Epidermal melanocyte (primary cell): ENCODE measurements at regions not wholly inside any gene's neighbourhood (a gene's known extent, or its start where the extent isn't known, plus 50 kb on each side); places are given as distances from the start of the nearest gene placed in this dataset.

ENCODE experiments used
- DNase-seq: peaks from one replicate; pipeline ENCODE4 v3.0.0; 2011; ENCODE audit warnings: low spot score; ENCODE audit not compliant: insufficient read length

- DNase-seq, result no peak
These were observed 803.6 kb upstream of the ZEB2 start for GRCh38 chr2:145323512-145323911.

DNA sequence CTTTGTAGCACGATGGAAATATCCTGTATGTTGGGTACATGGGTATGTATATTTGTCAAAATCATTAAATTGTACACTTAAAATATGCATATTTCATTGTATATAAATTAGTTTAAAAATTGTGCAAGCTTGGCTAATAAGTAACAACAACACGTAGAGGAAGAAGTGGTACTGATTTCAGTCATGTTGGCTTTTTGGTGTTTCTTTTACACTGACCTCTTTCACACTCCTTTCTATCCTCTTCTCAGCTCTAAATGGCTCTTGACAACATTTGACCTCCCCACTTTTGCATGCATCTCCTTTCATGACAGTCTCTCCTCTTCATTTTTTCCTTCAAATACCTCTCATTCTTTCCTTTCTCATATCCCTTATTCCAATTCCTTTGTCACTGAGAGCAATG lies 801.4 kb upstream of the ZEB2 start:
- DNase-seq, result no peak

GRCh38 chr2:145316496-145316895 lies 796.6 kb upstream of the ZEB2 start:
- DNase-seq, result no peak

DNA sequence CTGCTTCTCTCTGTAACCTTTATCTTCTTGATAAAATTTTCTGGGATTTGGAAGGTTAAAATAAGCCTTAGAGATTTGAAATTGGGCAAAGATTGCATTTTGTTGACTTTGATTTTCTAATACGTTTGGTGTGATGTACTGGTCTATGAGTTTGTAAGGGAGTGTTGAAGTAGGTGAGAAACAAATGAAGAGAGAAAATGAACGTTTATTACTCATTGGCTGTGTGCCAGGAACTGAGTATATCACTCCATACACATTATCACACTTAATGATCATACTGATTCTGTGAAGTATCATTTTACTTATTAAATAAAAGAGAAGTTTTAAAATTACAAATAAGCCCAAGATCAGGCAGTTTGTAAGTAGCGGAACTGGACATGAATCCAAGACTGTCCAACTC lies 795.1 kb upstream of the ZEB2 start:
- no peak for DNase-seq

- no peak for DNase-seq
These were observed 794.3 kb upstream of the ZEB2 start for GRCh38 chr2:145314119-145314633.

- DNase-seq, result no peak
These were observed 786.0 kb upstream of the ZEB2 start for GRCh38 chr2:145305889-145306288.

GRCh38 chr2:145304501-145304900 lies 784.6 kb upstream of the ZEB2 start:
- no peak for DNase-seq

- DNase-seq, result no peak
These were observed 783.6 kb upstream of the ZEB2 start for GRCh38 chr2:145303536-145303935.

GRCh38 chr2:145302886-145303285 lies 783.0 kb upstream of the ZEB2 start:
- no peak for DNase-seq

GRCh38 chr2:145302451-145302850 lies 782.5 kb upstream of the ZEB2 start:
- DNase-seq, result no peak

- DNase-seq, result no peak
These were observed 779.4 kb upstream of the ZEB2 start for GRCh38 chr2:145299368-145299767.

DNA sequence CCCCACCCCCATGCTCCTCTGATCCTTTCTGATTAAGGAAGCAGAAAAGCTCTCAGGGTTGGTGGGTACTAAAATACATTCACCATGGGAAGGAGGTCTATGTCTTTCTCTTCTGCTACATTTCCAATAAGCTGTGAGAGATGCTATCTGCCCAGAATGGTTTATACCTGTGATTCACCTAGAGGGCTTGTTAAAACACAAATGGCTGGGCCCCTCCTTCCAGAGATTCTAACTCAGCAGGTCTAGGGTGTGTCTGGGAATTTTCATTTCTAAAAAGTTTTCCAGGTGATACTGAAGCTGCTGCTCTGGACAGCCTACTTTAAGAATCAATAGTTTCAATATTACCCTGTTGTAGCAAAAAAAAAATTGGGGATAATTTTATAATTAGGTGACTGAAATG lies 772.2 kb upstream of the ZEB2 start:
- DNase-seq, result no peak

GRCh38 chr2:145290986-145291385 lies 771.1 kb upstream of the ZEB2 start:
- DNase-seq, result no peak

DNA sequence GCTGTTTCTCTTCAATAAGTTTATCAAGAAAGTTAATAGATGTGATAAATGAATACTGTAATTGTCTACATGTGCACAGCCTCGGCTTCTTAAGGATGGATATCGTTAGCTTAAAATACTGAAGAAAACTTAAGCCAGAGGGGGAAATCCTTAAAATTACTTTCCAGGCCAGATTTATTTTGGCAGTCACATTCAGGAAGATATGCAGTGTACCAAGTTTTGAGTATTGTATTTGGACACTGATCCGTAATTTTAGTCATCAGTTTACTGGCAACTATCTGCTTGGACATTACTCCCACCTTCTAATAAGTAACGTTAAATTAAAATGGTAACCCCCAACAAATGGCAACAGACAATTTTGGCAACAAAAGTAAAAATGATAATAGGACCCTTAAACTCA lies 770.0 kb upstream of the ZEB2 start:
- DNase-seq, result no peak

- no peak for DNase-seq
These were observed 769.0 kb upstream of the ZEB2 start for GRCh38 chr2:145288650-145289496.

- DNase-seq, result no peak
These were observed 767.8 kb upstream of the ZEB2 start for GRCh38 chr2:145287736-145288135.

GRCh38 chr2:145286716-145287275 lies 766.9 kb upstream of the ZEB2 start:
- DNase-seq, result no peak

GRCh38 chr2:145284551-145284950 lies 764.6 kb upstream of the ZEB2 start:
- no peak for DNase-seq

- no peak for DNase-seq
These were observed 763.2 kb upstream of the ZEB2 start for GRCh38 chr2:145283131-145283530.

DNA sequence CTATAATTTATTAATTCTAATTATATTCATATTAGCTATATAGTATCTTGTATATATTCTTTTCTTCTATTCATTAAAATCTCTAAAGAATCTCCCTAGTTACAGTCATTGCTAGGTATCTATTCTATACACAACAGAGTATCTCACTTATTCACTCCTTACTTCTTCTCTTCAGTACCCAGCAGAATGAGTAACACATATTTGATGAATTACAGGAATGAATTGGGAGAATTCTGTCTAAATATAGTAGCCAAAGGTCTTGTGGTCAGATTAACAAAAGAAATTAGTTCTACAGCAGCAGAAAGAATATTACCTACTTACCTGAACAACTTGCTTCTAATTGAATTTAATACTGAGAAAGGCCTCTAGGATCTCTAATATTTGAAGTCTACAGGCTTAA lies 758.0 kb upstream of the ZEB2 start:
- no peak for DNase-seq

DNA sequence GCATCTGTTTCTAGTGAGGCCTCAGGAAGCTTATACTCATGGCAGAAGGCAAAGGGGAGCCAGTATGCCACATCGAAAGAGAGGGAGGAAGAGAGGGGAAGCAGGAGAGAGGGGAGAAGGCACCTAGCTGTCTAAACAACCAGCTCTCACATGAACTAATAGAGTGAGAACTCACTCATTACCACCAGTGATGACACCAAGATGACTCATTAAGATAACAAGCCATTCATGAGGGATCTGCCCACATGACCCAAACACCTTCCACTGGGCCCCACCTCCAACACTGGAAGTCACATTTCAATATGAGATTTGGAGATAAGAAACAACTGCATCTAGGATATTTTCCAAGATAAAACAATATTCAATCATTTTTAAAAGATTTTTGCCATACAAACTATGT lies 753.9 kb upstream of the ZEB2 start:
- no peak for DNase-seq

DNA sequence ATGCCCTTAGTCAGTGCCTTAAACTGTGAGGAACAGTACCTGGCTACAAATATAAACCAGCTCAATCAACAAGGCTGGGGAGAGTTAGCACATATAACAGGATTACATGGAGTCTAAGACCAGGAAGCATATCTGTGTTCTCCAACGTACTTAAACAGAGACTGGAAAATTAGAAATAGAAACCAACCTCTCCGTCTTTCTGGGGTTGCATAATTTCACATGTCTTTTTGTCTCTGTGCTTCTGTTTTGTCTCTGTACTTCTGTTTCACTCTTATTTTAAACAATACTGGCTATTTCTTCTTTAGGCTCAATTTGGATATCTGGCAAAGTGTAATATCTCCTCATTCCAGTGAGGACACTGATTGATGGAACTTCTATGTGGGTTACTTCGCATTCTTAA lies 749.0 kb upstream of the ZEB2 start:
- DNase-seq, result no peak

DNA sequence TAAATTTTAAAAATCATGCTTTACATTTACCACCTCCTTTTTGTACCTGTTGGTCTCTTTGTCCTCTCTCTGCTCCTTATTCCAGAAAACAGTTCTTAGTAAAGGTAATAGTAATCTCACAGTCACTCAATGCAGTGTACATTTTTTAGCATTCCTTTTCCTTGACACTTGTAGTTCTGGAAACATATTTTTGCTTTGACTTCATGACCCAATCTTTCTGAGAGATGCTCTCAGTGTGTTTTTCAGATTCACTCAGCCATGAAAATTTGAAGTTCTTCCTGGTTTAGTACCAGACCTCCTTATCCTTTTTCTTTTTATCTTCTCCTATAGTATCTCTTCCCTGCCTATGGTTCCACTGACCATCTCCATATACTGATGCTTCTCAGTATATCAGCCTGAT lies 747.5 kb upstream of the ZEB2 start:
- DNase-seq, result no peak
